Thoracic aorta (tissue), 2 donors: ENCODE measurements at regions not wholly inside any gene's neighbourhood (a gene's known extent, or its start where the extent isn't known, plus 50 kb on each side); places are given as distances from the start of the nearest gene placed in this dataset.

ENCODE experiments used
- ATAC-seq: fragments of 150-250 bp; one replicate; pipeline ENCODE4 v1.8.0; 2017; ENCODE audit warnings: low read depth; ENCODE audit not compliant: insufficient number of reproducible peaks, low FRiP score
- DNase-seq: peaks from one replicate; pipeline ENCODE4 v3.0.0-alpha.2; 2020; ENCODE audit warnings: low spot score
- H3K27ac ChIP-seq, 2 donors: fragments of 200-600 bp; sonication (generic); 1 replicate in 1 of 2; 2 replicates in 1 of 2; pipeline ENCODE4 v1.5.1; 2016; ENCODE audit warnings: mild to moderate bottlenecking in 2 of 2, moderate library complexity in 2 of 2
- H3K27me3 ChIP-seq: fragments of 200-600 bp; sonication (generic); replicated peaks from 2 replicates; pipeline ENCODE4 v1.6.0; 2016; ENCODE audit warnings: mild to moderate bottlenecking; ENCODE audit not compliant: insufficient read depth
- H3K36me3 ChIP-seq: fragments of 200-600 bp; sonication (generic); one replicate; pipeline ENCODE4 v1.5.1; 2016
- H3K4me1 ChIP-seq, 2 donors: fragments of 200-600 bp; sonication (generic); 1 replicate in 1 of 2; 2 replicates in 1 of 2; pipeline versions ENCODE4 v1.5.1 to v1.6.0; 2016; ENCODE audit warnings: low read depth in 2 of 2, mild to moderate bottlenecking in 1 of 2; ENCODE audit not compliant: control insufficient read depth in 1 of 2
- H3K4me3 ChIP-seq: fragments of 200-600 bp; sonication (generic); 2 replicates; pipeline ENCODE4 v1.5.1; 2016; ENCODE audit warnings: mild to moderate bottlenecking
- H3K9me3 ChIP-seq: fragments of 200-600 bp; sonication (generic); 2 replicates; pipeline ENCODE4 v1.5.1; 2016
- CTCF ChIP-seq: fragments of 200-600 bp; sonication (generic); IDR thresholded peaks from one replicate; pipeline ENCODE4 v1.5.1; 2019; ENCODE audit warnings: antibody characterized with exemption

GRCh38 chr11:111081021-111081511 lies 164.5 kb upstream of the POU2AF2 start:
- DNase-seq (no peak), ATAC-seq (no peak)
- Histone ChIP-seq H3K36me3 (no peaks in the 10 kb centered on the region), H3K27ac (no peak overlapping the region), H3K9me3 (no peaks in the 10 kb centered on the region), H3K27me3 (no peaks in the 10 kb centered on the region), H3K4me1 (no peaks in the 10 kb centered on the region), H3K4me3 (no peak overlapping the region)
- no peak for TF ChIP-seq CTCF

GRCh38 chr11:111077530-111078322 lies 167.8 kb upstream of the POU2AF2 start:
- Histone ChIP-seq H3K36me3 (no peaks in the 10 kb centered on the region), H3K27me3 (no peaks in the 10 kb centered on the region), H3K4me1 (no peaks in the 10 kb centered on the region), H3K4me3 (no peak overlapping the region), H3K27ac (no peak overlapping the region), H3K9me3 (no peaks in the 10 kb centered on the region)
- no peak for TF ChIP-seq CTCF
- ATAC-seq, result no peak
- no peak for DNase-seq

- Histone ChIP-seq H3K27ac (no peak overlapping the region), H3K36me3 (no peaks in the 10 kb centered on the region), H3K27me3 (no peaks in the 10 kb centered on the region), H3K4me1 (no peaks in the 10 kb centered on the region), H3K4me3 (no peak overlapping the region), H3K9me3 (peaks cover 2% of the 10 kb centered on the region)
- TF ChIP-seq CTCF, result no peak
- DNase-seq (no peak), ATAC-seq (no peak)
Observed at GRCh38 chr11:111069066-111069465, 176.5 kb upstream of the POU2AF2 start.

- ATAC-seq (no peak), DNase-seq (no peak)
- Histone ChIP-seq H3K36me3 (no peaks in the 10 kb centered on the region), H3K27me3 (no peaks in the 10 kb centered on the region), H3K4me3 (no peak overlapping the region), H3K9me3 (peaks cover 2% of the 10 kb centered on the region), H3K4me1 (no peaks in the 10 kb centered on the region), H3K27ac (no peak overlapping the region)
- TF ChIP-seq CTCF, result no peak
Observed at GRCh38 chr11:111067994-111068393, 177.5 kb upstream of the POU2AF2 start.

- Histone ChIP-seq H3K27ac (no peak overlapping the region), H3K4me3 (no peak overlapping the region), H3K9me3 (peaks cover 2% of the 10 kb centered on the region), H3K4me1 (no peaks in the 10 kb centered on the region), H3K36me3 (no peaks in the 10 kb centered on the region), H3K27me3 (no peaks in the 10 kb centered on the region)
- ATAC-seq, result no peak
- no peak for TF ChIP-seq CTCF
- DNase-seq, result no peak
Observed at GRCh38 chr11:111066846-111067245, 178.7 kb upstream of the POU2AF2 start.
